ENCODE measurements at regions not wholly inside any gene's neighbourhood (a gene's known extent, or its start where the extent isn't known, plus 50 kb on each side); places are given as distances from the start of the nearest gene placed in this dataset.

DNA sequence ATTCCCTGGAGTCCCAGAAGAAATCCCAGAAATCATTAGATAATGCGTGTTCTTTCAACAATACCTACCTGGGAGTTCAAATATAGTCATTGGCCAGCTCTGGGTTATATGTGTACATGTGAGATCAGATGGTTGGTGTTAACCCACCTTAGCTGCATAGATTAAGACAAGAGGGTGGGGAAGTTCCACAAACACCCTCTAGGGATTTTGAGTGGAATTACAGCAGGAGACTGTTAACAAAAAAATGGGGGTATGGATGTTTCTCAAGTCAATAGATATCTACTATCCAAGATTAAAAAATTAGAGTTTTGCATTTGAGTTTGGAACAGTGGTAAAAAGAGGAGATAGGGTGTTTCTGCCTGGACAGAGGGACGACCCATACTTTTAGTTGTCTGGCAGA is 282.5 kb upstream of the CNTN3 start:
- no peak for DNase-seq (ENCODE audit: low spot score in 2 of 2)
- no peaks in the 10 kb centered on the region for H3K9me3 ChIP-seq
- no peaks in the 10 kb centered on the region for H3K36me3 ChIP-seq
- 62% methylated on average over 2 of the region's 2 CpGs for WGBS
- no peaks in the 10 kb centered on the region for H3K27me3 ChIP-seq
- H3K4me1 ChIP-seq: no peaks in the 10 kb centered on the region
- no peak overlapping the region for H3K4me3 ChIP-seq
- TF ChIP-seq EP300 (IDR thresholded peaks at IDR 0.05) (no peak), POLR2A (IDR thresholded peaks at IDR 0.05) (no peak), POLR2AphosphoS5 (IDR thresholded peaks at IDR 0.05) (no peak)
- TF ChIP-seq, protein P1, sequence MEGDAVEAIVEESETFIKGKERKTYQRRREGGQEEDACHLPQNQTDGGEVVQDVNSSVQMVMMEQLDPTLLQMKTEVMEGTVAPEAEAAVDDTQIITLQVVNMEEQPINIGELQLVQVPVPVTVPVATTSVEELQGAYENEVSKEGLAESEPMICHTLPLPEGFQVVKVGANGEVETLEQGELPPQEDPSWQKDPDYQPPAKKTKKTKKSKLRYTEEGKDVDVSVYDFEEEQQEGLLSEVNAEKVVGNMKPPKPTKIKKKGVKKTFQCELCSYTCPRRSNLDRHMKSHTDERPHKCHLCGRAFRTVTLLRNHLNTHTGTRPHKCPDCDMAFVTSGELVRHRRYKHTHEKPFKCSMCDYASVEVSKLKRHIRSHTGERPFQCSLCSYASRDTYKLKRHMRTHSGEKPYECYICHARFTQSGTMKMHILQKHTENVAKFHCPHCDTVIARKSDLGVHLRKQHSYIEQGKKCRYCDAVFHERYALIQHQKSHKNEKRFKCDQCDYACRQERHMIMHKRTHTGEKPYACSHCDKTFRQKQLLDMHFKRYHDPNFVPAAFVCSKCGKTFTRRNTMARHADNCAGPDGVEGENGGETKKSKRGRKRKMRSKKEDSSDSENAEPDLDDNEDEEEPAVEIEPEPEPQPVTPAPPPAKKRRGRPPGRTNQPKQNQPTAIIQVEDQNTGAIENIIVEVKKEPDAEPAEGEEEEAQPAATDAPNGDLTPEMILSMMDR (IDR thresholded peaks at IDR 0.05): no peak
- H3K27ac ChIP-seq: no peak overlapping the region

DNA sequence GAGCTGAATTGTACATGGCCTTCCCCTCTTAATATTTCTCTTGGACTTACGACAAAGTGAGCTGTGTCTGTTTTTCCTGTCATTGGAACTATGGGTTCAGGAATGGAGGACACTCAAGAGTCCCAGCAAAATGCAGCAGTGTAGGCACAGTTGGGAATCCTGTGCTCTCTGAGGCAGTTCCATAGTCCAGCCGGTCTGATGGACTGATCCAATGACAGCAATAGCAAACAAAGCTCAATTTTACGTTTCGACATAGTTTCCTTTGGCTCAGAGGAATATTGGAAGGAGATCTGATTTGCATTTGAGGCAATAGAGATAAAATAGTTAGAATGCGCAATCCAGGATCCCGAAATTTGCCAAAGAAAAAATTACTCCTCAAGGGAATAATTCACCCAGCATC is 276.9 kb upstream of the CNTN3 start:
- Histone ChIP-seq H3K9me3 (no peaks in the 10 kb centered on the region), H3K4me3 (no peak overlapping the region), H3K27me3 (no peaks in the 10 kb centered on the region), H3K4me1 (no peaks in the 10 kb centered on the region), H3K27ac (no peak overlapping the region), H3K36me3 (no peaks in the 10 kb centered on the region)
- WGBS: 86% methylated on average over 6 of the region's 6 CpGs
- DNase-seq (ENCODE audit: low spot score in 2 of 2): no peak
- TF ChIP-seq EP300 (IDR thresholded peaks at IDR 0.05) (no peak), POLR2AphosphoS5 (IDR thresholded peaks at IDR 0.05) (no peak), POLR2A (IDR thresholded peaks at IDR 0.05) (no peak)
- TF ChIP-seq, protein P1 (IDR thresholded peaks at IDR 0.05): no peak

DNA sequence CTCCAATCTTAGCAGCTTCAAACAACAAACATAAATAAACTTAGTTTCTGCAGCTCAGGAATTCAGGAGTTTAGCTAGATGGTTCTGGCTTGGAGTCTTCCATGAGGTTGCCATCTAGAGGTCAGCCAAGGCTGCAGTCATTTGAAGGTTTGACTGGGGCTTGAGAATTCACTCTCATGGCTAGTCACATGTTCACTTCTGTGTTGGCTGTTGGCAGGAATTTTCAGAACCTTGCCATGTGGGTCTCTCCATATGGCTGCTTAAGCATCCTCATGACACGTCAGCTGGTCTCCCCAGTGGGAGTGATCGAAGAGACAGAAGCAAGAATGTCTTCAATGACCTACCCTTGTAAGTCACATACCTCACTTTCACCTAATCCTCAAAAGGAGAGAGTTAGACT is 269.2 kb upstream of the CNTN3 start:
- DNase-seq (ENCODE audit: low spot score in 2 of 2): no peak

DNA sequence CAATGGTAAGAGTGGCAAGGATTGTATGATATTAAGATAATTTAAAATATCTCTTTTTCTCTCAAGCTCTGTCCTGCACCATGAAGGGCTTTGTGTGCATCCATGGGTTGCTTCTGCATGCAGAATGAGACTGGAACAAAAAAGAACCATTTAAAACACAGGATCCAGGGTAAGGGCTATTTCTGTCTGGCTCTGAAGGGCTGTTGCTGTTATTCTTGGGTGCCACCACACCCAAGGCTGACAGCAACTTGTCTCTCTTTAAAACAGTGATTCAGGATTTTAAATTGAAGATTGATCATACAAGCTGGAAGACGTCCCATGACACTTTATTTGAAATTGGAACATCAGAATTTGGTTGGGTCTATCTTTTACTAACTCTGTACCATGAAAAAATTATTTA is 268.8 kb upstream of the CNTN3 start:
- no peak for DNase-seq (ENCODE audit: low spot score in 2 of 2)
- TF ChIP-seq POLR2A (IDR thresholded peaks at IDR 0.05) (no peak), POLR2AphosphoS5 (IDR thresholded peaks at IDR 0.05) (no peak), EP300 (IDR thresholded peaks at IDR 0.05) (no peak)
- TF ChIP-seq, protein P1 (IDR thresholded peaks at IDR 0.05): no peak
- Histone ChIP-seq H3K9me3 (no peaks in the 10 kb centered on the region), H3K36me3 (no peaks in the 10 kb centered on the region), H3K27me3 (no peaks in the 10 kb centered on the region), H3K27ac (no peak overlapping the region), H3K4me1 (no peaks in the 10 kb centered on the region), H3K4me3 (no peak overlapping the region)
- WGBS: 57% methylated on average over 1 of the region's 1 CpG

More for the DNA sequence above, 269.2 kb upstream of the CNTN3 start:
- no peak overlapping the region for H3K27ac ChIP-seq
- H3K36me3 ChIP-seq: no peaks in the 10 kb centered on the region
- H3K4me1 ChIP-seq: no peaks in the 10 kb centered on the region
- H3K4me3 ChIP-seq: no peak overlapping the region
- 81% methylated on average over 2 of the region's 2 CpGs for WGBS
- TF ChIP-seq, protein P1 (IDR thresholded peaks at IDR 0.05): no peak
- TF ChIP-seq EP300 (IDR thresholded peaks at IDR 0.05): no peak
- no peak for TF ChIP-seq POLR2AphosphoS5 (IDR thresholded peaks at IDR 0.05)
- TF ChIP-seq POLR2A (IDR thresholded peaks at IDR 0.05): no peak
- H3K27me3 ChIP-seq: no peaks in the 10 kb centered on the region
- no peaks in the 10 kb centered on the region for H3K9me3 ChIP-seq

DNA sequence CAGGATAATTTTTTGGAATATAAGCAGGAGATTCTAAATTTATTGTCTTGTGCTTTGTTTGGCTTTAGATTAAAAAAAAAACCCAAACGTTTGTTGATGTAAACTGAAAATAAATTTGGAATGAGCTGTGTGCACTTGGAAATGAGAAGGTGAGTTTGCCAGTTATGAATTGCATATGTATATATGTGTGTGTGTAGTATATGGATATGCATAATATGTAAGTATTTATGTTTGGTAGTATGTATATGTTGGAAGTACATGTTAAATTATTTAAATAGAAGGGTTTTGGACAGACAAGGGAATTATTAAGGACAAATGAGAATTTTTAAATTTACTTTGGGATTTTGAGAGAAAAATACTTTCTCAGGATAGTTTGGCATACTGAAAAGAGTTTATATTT is 265.8 kb upstream of the CNTN3 start:
- Histone ChIP-seq H3K27ac (no peak overlapping the region), H3K4me3 (no peak overlapping the region), H3K27me3 (no peaks in the 10 kb centered on the region), H3K9me3 (no peaks in the 10 kb centered on the region), H3K4me1 (no peaks in the 10 kb centered on the region), H3K36me3 (no peaks in the 10 kb centered on the region)
- DNase-seq (ENCODE audit: low spot score in 2 of 2): no peak
- WGBS: 30% methylated on average over 1 of the region's 1 CpG
- TF ChIP-seq POLR2AphosphoS5 (IDR thresholded peaks at IDR 0.05) (no peak), POLR2A (IDR thresholded peaks at IDR 0.05) (no peak), EP300 (IDR thresholded peaks at IDR 0.05) (no peak)
- TF ChIP-seq, protein P1 (IDR thresholded peaks at IDR 0.05): no peak
